ENCODE measurements at regions not wholly inside any gene's neighbourhood (a gene's known extent, or its start where the extent isn't known, plus 50 kb on each side); places are given as distances from the start of the nearest gene placed in this dataset.

GRCh38 chr15:39114690-39115378, 466.0 kb upstream of the THBS1 start:
- H3K4me1 ChIP-seq (ENCODE audit: insufficient read depth, low read length, poor library complexity, severe bottlenecking), result no peaks in the 10 kb centered on the region
- no peak for DNase-seq (ENCODE audit: low spot score)
- H3K27me3 ChIP-seq (replicated peaks; ENCODE audit: insufficient read depth, low read depth, low read length, poor library complexity), result peaks cover 15% of the 10 kb centered on the region
- ChIA-PET POLR2A (ENCODE audit: low non-redundant PET) (no interaction called here), CTCF (no interaction called here)
- H3K36me3 ChIP-seq (ENCODE audit: insufficient read depth, low read length, poor library complexity, severe bottlenecking), result no peaks in the 10 kb centered on the region
- intact Hi-C loops (cut with micrococcal nuclease; ENCODE audit: unreplicated experiment), result no loop called here
- no peak overlapping the region for H3K4me3 ChIP-seq (ENCODE audit: low read depth, low read length, poor library complexity, severe bottlenecking)
- TF ChIP-seq EZH2 (IDR thresholded peaks at IDR 0.05; ENCODE audit: borderline replicate concordance, low read depth, low read length, poor library complexity, severe bottlenecking), result no peak
- TF ChIP-seq, protein P1, sequence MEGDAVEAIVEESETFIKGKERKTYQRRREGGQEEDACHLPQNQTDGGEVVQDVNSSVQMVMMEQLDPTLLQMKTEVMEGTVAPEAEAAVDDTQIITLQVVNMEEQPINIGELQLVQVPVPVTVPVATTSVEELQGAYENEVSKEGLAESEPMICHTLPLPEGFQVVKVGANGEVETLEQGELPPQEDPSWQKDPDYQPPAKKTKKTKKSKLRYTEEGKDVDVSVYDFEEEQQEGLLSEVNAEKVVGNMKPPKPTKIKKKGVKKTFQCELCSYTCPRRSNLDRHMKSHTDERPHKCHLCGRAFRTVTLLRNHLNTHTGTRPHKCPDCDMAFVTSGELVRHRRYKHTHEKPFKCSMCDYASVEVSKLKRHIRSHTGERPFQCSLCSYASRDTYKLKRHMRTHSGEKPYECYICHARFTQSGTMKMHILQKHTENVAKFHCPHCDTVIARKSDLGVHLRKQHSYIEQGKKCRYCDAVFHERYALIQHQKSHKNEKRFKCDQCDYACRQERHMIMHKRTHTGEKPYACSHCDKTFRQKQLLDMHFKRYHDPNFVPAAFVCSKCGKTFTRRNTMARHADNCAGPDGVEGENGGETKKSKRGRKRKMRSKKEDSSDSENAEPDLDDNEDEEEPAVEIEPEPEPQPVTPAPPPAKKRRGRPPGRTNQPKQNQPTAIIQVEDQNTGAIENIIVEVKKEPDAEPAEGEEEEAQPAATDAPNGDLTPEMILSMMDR (conservative IDR thresholded peaks at IDR 0.05; ENCODE audit: low read depth, low read length), result no peak
- BruUV-seq (replicated peaks), result no TSS peak
- no peaks in the 10 kb centered on the region for H3K9me3 ChIP-seq (ENCODE audit: low read depth, low read length, poor library complexity, severe bottlenecking)
- no peak overlapping the region for H3K27ac ChIP-seq (ENCODE audit: low read depth, low read length, poor library complexity, severe bottlenecking)

DNA sequence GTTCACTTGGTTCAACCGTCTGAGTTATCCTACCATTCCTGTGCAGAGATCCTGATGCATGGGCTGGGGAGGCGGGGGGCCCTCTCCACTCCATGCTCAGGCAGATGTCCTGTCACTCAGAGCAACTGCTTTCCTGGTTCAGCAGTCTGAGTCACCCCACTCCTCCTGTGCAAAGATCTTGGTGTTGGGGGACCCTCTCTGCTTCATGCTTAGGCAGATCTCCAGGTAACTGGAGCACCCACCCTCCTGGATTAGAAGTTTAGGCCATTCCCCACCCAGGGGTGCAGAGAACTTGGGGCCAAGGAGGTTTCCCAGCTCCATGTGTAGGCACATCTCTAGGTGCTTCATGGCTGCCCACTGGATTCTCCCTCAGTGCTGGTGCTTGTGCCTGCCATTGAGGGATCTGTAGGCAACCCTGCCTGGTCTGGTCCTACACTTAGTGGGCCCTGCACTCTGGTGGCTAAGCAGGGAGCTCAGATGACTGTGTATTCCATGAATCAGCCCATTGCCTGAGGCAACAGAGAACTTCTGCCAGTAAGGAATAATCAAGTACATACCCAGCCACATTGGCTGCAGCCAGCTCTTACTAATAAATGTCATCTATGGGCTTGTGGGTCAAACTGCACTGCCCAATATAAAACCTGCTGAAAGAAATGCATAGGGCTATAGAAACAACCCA, 465.4 kb upstream of the THBS1 start:
- no peaks in the 10 kb centered on the region for H3K36me3 ChIP-seq (ENCODE audit: insufficient read depth, low read length, poor library complexity, severe bottlenecking)
- BruUV-seq (replicated peaks), result no TSS peak
- H3K4me1 ChIP-seq (ENCODE audit: insufficient read depth, low read length, poor library complexity, severe bottlenecking), result no peaks in the 10 kb centered on the region
- no peak overlapping the region for H3K4me3 ChIP-seq (ENCODE audit: low read depth, low read length, poor library complexity, severe bottlenecking)
- no peak overlapping the region for H3K27ac ChIP-seq (ENCODE audit: low read depth, low read length, poor library complexity, severe bottlenecking)
- no peak for DNase-seq (ENCODE audit: low spot score)
- no peak for TF ChIP-seq EZH2 (IDR thresholded peaks at IDR 0.05; ENCODE audit: borderline replicate concordance, low read depth, low read length, poor library complexity, severe bottlenecking)
- TF ChIP-seq, protein P1 (conservative IDR thresholded peaks at IDR 0.05; ENCODE audit: low read depth, low read length), result no peak
- intact Hi-C loops (cut with micrococcal nuclease; ENCODE audit: unreplicated experiment), result no loop called here
- no peaks in the 10 kb centered on the region for H3K9me3 ChIP-seq (ENCODE audit: low read depth, low read length, poor library complexity, severe bottlenecking)
- H3K27me3 ChIP-seq (replicated peaks; ENCODE audit: insufficient read depth, low read depth, low read length, poor library complexity), result peaks cover 19% of the 10 kb centered on the region
- ChIA-PET CTCF (no interaction called here), POLR2A (ENCODE audit: low non-redundant PET) (no interaction called here)

DNA sequence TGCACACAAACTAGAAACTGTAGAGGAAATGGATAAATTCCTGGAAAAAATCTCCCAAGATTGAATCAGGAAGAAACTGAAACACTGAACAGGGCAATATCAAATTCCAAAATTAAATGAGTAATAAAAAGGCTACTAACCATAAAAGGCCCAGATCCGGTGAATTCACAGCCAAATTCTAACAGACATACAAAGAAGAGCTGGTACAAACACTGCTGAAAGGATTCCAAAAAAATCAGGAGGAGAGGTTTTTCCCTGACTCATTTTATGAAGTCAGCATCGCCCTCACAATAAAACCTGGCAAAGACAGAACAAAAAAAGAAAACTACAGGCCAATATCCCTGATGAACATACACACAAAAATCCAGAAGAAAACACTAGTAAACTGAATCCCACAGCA, 462.4 kb upstream of the THBS1 start:
- intact Hi-C loops (cut with micrococcal nuclease; ENCODE audit: unreplicated experiment), result no loop called here
- ChIA-PET POLR2A (ENCODE audit: low non-redundant PET) (no interaction called here), CTCF (no interaction called here)
- no peaks in the 10 kb centered on the region for H3K36me3 ChIP-seq (ENCODE audit: insufficient read depth, low read length, poor library complexity, severe bottlenecking)
- no peak overlapping the region for H3K4me3 ChIP-seq (ENCODE audit: low read depth, low read length, poor library complexity, severe bottlenecking)
- no peak overlapping the region for H3K27ac ChIP-seq (ENCODE audit: low read depth, low read length, poor library complexity, severe bottlenecking)
- peaks cover 43% of the 10 kb centered on the region for H3K27me3 ChIP-seq (replicated peaks; ENCODE audit: insufficient read depth, low read depth, low read length, poor library complexity)
- no peaks in the 10 kb centered on the region for H3K9me3 ChIP-seq (ENCODE audit: low read depth, low read length, poor library complexity, severe bottlenecking)
- no peaks in the 10 kb centered on the region for H3K4me1 ChIP-seq (ENCODE audit: insufficient read depth, low read length, poor library complexity, severe bottlenecking)
- DNase-seq (ENCODE audit: low spot score), result no peak
- BruUV-seq (replicated peaks), result no TSS peak
- TF ChIP-seq, protein P1 (conservative IDR thresholded peaks at IDR 0.05; ENCODE audit: low read depth, low read length), result no peak
- TF ChIP-seq EZH2 (IDR thresholded peaks at IDR 0.05; ENCODE audit: borderline replicate concordance, low read depth, low read length, poor library complexity, severe bottlenecking), result no peak
